ENCODE measurements at regions not wholly inside any gene's neighbourhood (a gene's known extent, or its start where the extent isn't known, plus 50 kb on each side); places are given as distances from the start of the nearest gene placed in this dataset.

GRCh38 chr10:29113616-29113945 is 175.3 kb upstream of the LYZL1 start:
- no peak for DNase-seq (ENCODE audit: low read depth in 2 of 2)

GRCh38 chr10:29114141-29114540 is 174.7 kb upstream of the LYZL1 start:
- no peak for DNase-seq (ENCODE audit: low read depth in 2 of 2)

- no peak for DNase-seq (ENCODE audit: low read depth in 2 of 2)
Observed at GRCh38 chr10:29117781-29118180, 171.1 kb upstream of the LYZL1 start.

GRCh38 chr10:29119374-29119773 is 169.5 kb upstream of the LYZL1 start:
- DNase-seq (ENCODE audit: low read depth in 2 of 2) = no peak

GRCh38 chr10:29120216-29120615 is 168.7 kb upstream of the LYZL1 start:
- no peak for DNase-seq (ENCODE audit: low read depth in 2 of 2)

GRCh38 chr10:29124864-29125263 is 164.0 kb upstream of the LYZL1 start:
- no peak for DNase-seq (ENCODE audit: low read depth in 2 of 2)

- DNase-seq (ENCODE audit: low read depth in 2 of 2) = no peak
Observed at GRCh38 chr10:29127037-29127700, 161.7 kb upstream of the LYZL1 start.

- DNase-seq (ENCODE audit: low read depth in 2 of 2) = no peak
Observed at GRCh38 chr10:29127731-29128130, 161.1 kb upstream of the LYZL1 start.

GRCh38 chr10:29130190-29130673 is 158.6 kb upstream of the LYZL1 start:
- no peak for DNase-seq (ENCODE audit: low read depth in 2 of 2)

GRCh38 chr10:29131952-29132547 is 156.8 kb upstream of the LYZL1 start:
- DNase-seq (ENCODE audit: low read depth in 2 of 2) = no peak

GRCh38 chr10:29132551-29133111 is 156.2 kb upstream of the LYZL1 start:
- no peak for DNase-seq (ENCODE audit: low read depth in 2 of 2)

GRCh38 chr10:29135337-29135736 is 153.5 kb upstream of the LYZL1 start:
- DNase-seq (ENCODE audit: low read depth in 2 of 2) = no peak

- DNase-seq (ENCODE audit: low read depth in 2 of 2) = no peak
Observed at GRCh38 chr10:29136411-29136810, 152.5 kb upstream of the LYZL1 start.

- DNase-seq (ENCODE audit: low read depth in 2 of 2) = no peak
Observed at GRCh38 chr10:29140151-29140550, 148.7 kb upstream of the LYZL1 start.

GRCh38 chr10:29140991-29141390 is 147.9 kb upstream of the LYZL1 start:
- no peak for DNase-seq (ENCODE audit: low read depth in 2 of 2)

GRCh38 chr10:29141761-29142160 is 147.1 kb upstream of the LYZL1 start:
- no peak for DNase-seq (ENCODE audit: low read depth in 2 of 2)

GRCh38 chr10:29142516-29143314 is 146.2 kb upstream of the LYZL1 start:
- no peak for DNase-seq (ENCODE audit: low read depth in 2 of 2)

GRCh38 chr10:29144126-29144525 is 144.7 kb upstream of the LYZL1 start:
- no peak for DNase-seq (ENCODE audit: low read depth in 2 of 2)

- DNase-seq (ENCODE audit: low read depth in 2 of 2) = no peak
Observed at GRCh38 chr10:29146311-29147100, 142.4 kb upstream of the LYZL1 start.

- no peak for DNase-seq (ENCODE audit: low read depth in 2 of 2)
Observed at GRCh38 chr10:29150010-29150409, 138.9 kb upstream of the LYZL1 start.

- no peak for DNase-seq (ENCODE audit: low read depth in 2 of 2)
Observed at GRCh38 chr10:29151005-29151404, 137.9 kb upstream of the LYZL1 start.

GRCh38 chr10:29157321-29157720 is 131.5 kb upstream of the LYZL1 start:
- DNase-seq (ENCODE audit: low read depth in 2 of 2) = no peak

Data from stimulated activated CD8-positive, alpha-beta memory T cell treated with anti-CD3 and anti-CD28 coated beads, Interleukin-2, amount 100 ng/mL, for 48 hours (primary cell).